GM12873 (cell line): ENCODE measurements at regions not wholly inside any gene's neighbourhood (a gene's known extent, or its start where the extent isn't known, plus 50 kb on each side); places are given as distances from the start of the nearest gene placed in this dataset.

Source experiments
- CTCF ChIP-seq: IDR thresholded peaks from 2 replicates; pipeline ENCODE4 v1.5.1; 2012; ENCODE audit warnings: low read depth, mild to moderate bottlenecking, moderate library complexity, low read length, control low read depth; ENCODE audit not compliant: insufficient read depth; ENCODE audit errors: missing control alignments

GRCh38 chr14:28496364-28496763 lies 270.2 kb upstream of the FOXG1 start:
- TF ChIP-seq CTCF: no peak

GRCh38 chr14:28502517-28502916 lies 264.1 kb upstream of the FOXG1 start:
- TF ChIP-seq CTCF: no peak

DNA sequence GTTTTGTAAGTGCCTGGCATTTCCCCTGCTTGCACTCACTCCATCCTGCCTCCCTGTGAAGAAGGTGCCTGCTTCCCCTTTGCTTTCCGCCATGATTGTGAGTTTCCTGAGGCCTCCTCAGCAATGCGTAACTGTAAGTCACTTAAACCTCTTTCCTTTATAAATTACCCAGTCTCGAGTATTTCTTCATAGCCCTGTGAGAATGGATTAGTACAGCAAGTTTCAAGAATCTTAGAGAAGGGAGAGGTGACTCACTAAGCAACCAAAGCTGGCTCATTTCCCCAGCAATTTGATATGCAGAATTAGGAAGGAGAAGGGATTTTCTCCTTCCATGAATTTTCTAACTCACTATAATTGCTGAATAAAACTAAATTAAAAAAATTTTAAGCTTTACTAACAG lies 251.0 kb upstream of the FOXG1 start:
- no peak for TF ChIP-seq CTCF

DNA sequence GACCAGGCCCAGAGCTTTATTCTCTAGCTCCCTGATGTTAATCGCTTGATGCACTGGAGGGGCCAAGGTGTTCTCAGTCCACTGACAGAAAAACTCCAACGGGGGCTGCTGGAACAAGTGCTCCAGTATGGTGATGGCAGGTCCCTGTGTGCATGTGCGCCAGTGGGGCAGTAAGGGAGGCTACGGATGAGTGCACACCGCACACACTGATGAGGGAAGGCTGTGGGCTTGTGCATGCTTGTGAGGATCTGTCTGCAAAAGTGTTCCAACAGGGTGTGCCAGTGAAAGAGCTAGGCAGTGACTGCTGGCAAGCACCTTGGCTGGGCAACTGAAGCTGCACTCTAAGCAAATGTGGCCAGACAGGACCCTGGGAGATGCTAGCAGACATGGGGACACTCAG lies 229.7 kb upstream of the FOXG1 start:
- no peak for TF ChIP-seq CTCF

DNA sequence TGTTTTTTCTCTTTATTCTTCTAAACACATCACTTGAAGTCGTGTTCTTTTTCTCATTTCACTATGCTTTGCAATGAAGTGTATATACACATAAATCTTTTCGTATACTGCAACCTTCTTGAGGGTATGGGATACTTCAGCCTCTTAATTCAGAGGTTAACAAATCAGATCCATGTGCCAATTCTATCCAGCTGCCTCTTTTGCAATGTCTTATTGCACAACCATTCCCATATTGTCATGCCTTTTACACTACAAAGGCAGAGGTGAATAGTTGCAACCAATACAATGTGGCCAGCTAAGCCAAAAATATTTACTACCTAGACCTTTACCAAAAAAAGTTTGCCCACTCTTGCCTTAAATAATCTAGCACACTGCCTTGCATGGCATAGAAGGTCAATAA lies 224.5 kb upstream of the FOXG1 start:
- TF ChIP-seq CTCF: no peak

GRCh38 chr14:28565345-28565744 lies 201.2 kb upstream of the FOXG1 start:
- no peak for TF ChIP-seq CTCF

DNA sequence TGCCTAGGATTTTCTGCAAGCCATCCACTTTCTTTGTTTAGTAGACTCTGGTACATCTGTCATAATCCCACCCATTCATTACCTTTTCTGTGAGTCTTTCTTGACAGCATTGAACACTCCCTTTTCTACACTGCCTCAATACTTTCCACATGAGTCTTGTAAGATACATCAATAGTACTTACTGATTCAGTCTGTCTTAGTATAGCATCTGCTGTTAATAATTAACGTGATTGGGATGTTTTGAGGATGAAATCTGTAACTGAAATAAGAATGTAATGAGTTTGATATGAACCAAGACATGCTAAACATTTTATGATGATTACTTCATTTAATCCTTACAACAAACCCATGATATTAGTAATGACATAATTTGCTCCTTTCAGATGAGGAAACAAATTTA lies 196.2 kb upstream of the FOXG1 start:
- TF ChIP-seq CTCF: no peak

DNA sequence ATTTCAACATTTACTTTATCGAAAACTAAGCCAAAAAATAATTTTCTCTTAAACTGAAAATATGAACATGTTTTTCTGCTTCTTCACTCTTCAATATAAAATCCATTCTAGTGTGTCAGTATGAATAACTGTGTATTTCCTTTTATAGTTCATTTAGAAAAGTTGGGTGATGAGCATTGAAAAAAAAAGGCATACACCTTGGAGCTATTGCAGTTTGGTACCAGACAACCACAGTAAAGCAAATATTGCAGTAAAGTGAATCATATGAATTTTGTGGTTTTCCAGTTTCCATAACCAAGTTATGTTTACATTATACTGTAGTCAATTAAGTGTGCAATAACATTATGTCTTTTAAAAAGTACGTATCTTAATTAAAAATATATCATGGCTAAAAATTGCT lies 195.0 kb upstream of the FOXG1 start:
- no peak for TF ChIP-seq CTCF
